NCI-H146 treated with DMSO at 0.1 percent for 48 hours (cell line): ENCODE measurements at regions not wholly inside any gene's neighbourhood (a gene's known extent, or its start where the extent isn't known, plus 50 kb on each side); places are given as distances from the start of the nearest gene placed in this dataset.
"Not testable (repeated sequence)": the region's sequence is repeated elsewhere in the genome, so short reads cannot be mapped to it uniquely, and the experiment has no call there.

Experiments
- DNase-seq: peaks from one replicate; lab custom pipeline; 2025; ENCODE audit not compliant: unreplicated experiment; lab: John Stamatoyannopoulos, UW

GRCh38 chr12:97616946-97617345, 154.3 kb downstream of the RMST start:
- DNase-seq = no peak

GRCh38 chr12:97628962-97629361, 166.4 kb downstream of the RMST start:
- no peak for DNase-seq

DNA sequence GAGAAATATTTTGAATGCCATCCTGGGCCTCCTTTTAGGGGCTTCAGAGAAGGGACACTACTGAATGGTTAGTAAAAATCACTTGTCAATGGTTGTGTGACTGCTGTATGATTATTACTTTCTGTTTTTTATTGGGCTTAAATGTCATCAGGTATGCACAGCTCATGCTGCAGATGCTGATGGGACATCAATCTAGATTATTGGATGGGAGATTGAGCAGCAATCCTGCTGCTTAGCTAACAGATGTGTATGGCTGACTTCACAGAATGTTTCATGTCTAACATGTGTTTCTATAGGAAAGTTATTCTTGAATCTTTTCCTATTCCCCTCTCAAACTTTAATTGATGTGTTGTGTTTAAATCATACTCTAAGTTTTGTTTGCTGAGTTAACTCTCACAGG, 166.8 kb downstream of the RMST start:
- DNase-seq = no peak

DNA sequence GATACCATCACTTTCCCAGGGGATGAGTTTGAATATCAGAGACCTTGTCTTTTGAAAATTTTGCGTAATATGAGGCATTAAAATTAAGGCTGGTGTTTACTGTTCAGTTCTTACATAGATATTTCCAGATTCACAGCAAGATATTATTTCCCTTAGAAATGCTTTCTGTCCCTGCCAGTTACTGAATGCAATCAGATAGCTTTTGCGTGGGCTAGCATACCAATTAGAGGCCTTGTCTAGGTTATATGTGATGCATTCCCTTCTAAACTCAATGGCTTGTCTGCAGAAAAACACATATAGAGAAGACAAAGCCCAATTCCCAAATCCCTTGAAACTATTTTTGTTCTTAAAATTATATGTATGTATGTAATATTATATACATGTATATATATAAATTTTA, 167.8 kb downstream of the RMST start:
- no peak for DNase-seq

DNA sequence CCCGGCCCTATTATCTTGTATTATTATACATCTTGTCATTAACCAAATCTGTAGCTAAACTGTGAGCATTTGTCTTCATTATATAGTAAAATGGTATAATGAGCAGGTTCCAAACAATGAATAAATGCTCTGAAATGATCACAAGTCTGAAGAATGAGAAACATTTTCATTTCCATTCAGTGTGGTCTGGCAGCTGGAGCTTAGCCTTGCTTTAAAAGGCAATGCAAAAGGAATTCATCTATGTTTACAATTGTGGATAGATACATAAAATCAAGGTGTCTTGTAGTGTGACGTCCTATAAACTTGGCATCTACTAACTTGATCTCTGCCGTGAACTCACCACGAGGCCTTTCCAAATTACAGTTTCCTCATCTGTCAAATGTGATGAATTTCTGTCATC, 168.3 kb downstream of the RMST start:
- DNase-seq = no peak

- DNase-seq = peak; percentile 83
These were observed 175.2 kb downstream of the RMST start for GRCh38 chr12:97637770-97638169.

- peak; percentile 57 for DNase-seq
These were observed 176.1 kb downstream of the RMST start for GRCh38 chr12:97638739-97639138.

DNA sequence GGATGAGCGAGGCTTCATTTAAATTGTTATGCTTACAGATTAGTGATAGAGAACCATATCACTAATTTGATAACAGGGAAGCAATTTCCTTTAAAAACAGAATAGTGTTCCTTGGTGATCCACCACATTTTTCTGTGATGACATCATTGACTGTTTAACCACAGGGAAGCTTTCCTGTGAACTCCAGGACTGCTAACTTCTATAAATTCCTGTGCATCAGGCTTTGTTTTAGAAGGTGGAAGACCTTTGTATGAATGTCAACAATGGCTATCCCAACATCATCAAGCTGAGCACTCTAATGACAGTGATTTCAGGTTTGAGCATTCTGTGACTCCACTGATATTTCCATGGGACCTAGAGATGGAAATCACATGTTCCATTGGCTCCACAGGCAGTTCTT, 177.1 kb downstream of the RMST start:
- no peak for DNase-seq

GRCh38 chr12:97640826-97641225, 178.2 kb downstream of the RMST start:
- no peak for DNase-seq

GRCh38 chr12:97642911-97643310, 180.3 kb downstream of the RMST start:
- no peak for DNase-seq

DNA sequence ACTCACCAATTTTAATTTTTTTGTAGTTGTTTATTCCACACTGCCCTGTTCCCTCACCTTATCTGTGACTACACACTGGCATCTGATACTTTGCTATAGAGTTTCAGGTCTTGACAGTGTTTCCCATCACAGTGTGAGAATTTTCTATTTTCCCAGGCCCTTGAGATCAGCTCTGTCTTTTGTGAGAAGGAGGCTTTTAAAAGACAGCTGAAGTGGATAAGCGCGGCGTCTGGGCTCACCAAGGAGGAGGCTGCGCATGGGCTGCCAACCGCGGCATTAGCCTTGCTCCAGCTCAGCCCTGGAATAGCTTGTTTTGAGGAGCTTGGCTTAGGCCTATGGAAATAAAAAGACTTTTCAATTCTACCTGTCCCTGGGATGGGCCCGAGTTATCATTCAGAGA, 181.3 kb downstream of the RMST start:
- no peak for DNase-seq

DNA sequence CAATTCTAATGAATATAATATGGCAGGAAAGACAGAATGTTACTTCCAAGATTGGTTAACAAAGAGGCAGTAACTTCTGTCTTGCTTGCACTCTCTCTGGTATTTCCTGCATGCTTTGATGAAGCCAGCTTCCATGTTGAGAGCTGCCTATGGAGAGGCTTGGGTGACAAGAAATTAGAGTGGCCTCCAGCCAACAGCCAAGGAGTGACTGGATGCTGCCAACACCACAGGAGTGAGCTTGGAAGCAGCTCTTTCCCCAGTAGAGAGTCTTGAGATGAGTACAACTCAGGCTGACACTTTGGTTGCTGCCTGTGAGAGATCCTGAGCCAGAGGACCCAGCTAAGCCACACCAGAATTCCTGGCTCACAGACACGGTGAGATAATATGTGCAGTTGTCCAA, 183.1 kb downstream of the RMST start:
- no peak for DNase-seq

GRCh38 chr12:97647142-97647541, 184.5 kb downstream of the RMST start:
- no peak for DNase-seq

DNA sequence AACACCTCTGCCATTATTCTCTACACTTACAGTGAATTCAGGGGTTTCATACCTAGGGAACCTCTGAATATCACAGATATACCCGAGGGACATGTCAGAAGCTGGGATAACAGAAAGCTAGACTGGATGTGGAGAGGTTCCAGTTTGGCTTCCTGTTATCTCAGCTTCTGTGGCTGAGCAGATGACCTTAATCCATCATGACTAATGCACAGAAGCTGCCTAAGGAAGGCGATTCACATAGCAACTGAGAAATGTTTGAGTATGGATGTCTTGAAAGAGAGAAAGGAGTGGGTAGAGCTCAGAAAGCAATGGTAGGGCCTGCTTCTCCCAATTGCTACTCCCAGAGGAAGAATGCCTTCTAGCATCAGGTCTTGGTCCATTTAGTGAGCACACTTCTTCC, 187.6 kb downstream of the RMST start:
- DNase-seq = no peak

DNA sequence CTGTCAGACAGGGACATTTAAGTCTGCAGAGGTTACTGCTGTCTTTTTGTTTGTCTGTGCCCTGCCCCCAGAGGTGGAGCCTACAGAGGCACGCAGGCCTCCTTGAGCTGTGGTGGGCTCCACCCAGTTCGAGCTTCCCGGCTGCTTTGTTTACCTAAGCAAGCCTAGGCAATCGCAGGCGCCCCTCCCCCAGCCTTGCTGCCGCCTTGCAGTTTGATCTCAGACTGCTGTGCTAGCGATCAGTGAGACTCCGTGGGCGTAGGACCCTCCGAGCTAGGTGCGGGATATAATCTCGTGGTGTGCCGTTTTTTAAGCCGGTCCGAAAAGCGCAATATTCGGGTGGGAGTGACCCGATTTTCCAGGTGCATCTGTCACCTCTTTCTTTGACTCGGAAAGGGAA, 193.9 kb downstream of the RMST start:
- not testable (repeated sequence) for DNase-seq

DNA sequence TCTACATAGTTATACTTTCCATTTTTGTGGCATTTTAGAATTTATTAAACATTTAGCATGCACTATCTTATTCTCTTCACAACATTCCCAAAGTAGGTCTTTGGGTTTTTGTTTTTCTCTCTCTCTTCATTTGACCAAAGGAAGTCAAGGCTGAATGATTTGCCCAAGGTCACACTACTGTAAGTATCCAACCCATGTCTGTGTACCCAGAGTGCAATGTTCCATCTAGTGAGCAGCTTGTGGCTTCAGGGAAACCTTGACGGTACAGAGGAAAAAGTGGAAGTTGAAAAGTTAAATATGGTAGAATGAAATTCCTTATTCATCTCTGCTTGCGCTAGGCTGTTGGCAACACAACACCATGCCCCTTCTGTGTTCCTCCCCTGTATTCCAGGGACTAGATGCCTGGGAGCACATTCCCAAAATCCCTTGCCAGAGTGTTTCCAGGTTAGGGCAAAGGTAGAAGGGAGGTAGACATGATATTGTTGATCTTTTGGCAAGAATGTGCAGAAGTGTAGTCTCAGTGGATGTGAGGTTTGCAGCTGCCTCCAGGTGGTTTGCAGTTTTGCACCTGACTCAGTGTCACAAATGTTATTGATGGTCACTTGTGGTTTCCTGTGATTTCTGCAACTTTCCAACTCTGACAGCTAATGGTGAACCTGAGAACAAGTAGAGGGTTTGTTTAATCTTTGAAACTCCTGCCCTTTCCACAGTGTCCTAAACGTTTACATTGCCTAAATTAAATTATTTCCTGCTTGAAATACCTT, 196.7 kb downstream of the RMST start:
- no peak for DNase-seq

GRCh38 chr12:97666263-97666662, 203.7 kb downstream of the RMST start:
- no peak for DNase-seq

DNA sequence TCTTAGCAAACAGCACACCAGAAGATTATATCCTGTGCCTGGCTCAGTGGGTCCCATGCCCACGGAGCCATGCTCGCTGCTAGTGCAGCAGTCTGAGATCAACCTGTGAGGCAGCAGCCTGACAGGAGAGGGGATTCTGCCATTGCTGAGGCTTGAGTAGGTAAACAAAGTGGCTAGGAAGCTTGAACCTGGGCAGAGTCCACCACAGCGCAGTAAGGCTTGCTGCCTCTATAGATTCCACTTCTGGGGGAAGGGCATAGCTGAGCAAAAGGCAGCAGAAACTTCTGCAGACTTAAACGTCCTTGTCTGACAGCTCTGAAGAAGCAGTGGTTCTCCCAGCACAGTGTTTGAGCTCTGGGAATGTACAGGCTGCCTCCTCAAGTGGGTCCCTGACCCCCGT, 210.3 kb downstream of the RMST start:
- DNase-seq = no peak

DNA sequence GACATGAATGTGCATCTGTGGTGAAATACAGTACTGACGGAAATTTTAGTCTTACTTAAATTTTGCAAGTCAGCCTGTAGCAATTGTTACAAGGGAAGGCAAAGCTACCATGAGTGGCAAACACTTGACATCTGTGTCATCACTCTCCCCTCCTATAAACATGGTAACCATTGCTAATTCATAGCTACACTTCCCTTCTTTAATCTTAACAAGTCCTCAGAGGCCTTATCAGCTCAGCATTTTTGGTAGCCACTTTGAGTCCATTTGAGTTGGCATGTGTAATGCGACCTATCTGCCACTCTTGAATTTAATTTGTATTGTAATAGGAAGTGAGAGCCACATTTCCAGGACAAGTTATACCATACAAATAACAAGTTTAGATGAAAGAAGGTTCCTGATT, 218.1 kb downstream of the RMST start:
- no peak for DNase-seq

DNA sequence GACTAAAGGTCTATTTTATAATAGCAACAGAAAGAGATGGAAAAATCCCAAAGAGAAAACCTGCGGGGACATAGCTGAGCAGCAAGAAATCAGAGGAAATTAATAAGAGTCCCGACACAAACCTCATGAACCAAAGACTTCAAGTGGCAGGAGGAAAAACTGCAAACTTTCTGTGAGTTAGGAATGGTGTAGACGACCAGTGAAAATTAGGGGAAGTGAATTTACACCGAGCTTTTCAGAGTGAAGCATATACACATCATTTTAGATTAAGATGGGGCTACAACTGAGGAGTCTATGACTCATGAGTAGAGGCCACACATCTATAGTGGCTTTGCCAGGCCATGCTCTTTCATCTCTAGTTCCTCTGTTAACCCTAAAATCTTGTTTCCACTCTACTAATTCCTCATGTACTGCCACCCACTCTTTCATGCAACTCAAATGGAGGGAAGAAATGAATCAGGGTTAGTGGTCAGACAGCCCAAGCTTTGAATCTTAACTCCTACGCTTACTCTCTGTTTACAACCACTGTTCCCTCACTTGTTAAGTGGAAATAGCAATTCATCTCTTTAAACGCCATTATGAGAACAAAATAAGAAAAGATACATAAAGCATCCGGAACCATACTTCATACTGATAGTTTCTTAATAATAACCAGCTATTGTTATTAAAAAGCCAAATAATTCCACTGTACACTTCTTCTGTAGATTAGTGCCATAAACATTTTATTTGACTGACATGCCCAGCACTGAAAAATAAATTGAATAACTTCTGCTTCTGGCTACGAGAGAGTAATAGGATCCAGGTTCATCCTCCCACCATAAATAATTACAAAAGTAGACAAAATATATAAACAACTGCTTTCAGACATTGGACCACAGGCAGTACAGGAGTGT, 219.3 kb downstream of the RMST start:
- DNase-seq = no peak

GRCh38 chr12:97685360-97685759, 222.8 kb downstream of the RMST start:
- DNase-seq = no peak

- no peak for DNase-seq
These were observed 239.3 kb downstream of the RMST start for GRCh38 chr12:97701901-97702300.
